Right cardiac atrium (tissue), 5 donors: ENCODE measurements at regions not wholly inside any gene's neighbourhood (a gene's known extent, or its start where the extent isn't known, plus 50 kb on each side); places are given as distances from the start of the nearest gene placed in this dataset.

ENCODE experiments used
- ATAC-seq, 2 donors: fragments of 200-7000 bp; cut with Tn5 transposase; one replicate each; pipeline versions ENCODE4 v1.8.0 to v1.9.1; 2020; ENCODE audit warnings: moderate library complexity in 2 of 2, mild to moderate bottlenecking in 1 of 2
- DNase-seq, 3 donors: peaks; one replicate each; pipeline ENCODE4 v3.0.0-alpha.2; 2020
- H3K27ac ChIP-seq: one replicate; pipeline ENCODE4 v1.5.1; 2013; ENCODE audit warnings: mild to moderate bottlenecking, low read length, control low read depth, moderate library complexity
- H3K27me3 ChIP-seq: one replicate; pipeline ENCODE4 v1.6.1; 2013; ENCODE audit not compliant: control insufficient read depth, insufficient read depth
- H3K4me1 ChIP-seq: one replicate; pipeline ENCODE4 v1.6.1; 2013; ENCODE audit warnings: low read length; ENCODE audit not compliant: control insufficient read depth, insufficient read depth
- H3K4me3 ChIP-seq: one replicate; pipeline ENCODE4 v1.5.1; 2013; ENCODE audit warnings: low read length, control low read depth
- H3K9me3 ChIP-seq: one replicate; pipeline ENCODE4 v1.6.1; 2013; ENCODE audit warnings: low read length; ENCODE audit not compliant: control insufficient read depth
- WGBS: extraction: QIAGEN DNeasy Blood & Tissue Kit; methylation state at CpG from one replicate; pipeline ENCODE4 v1.1.7; 2013; 5-methylcytosine and 5-hydroxymethylcytosine counted together
- intact Hi-C, 4 donors: fragments of 100-400 bp; cut with DNase I; formaldehyde crosslinking; loops; one replicate each; pipeline versions ENCODE4 v1.11.0 to v1.14.0; 2022 to 2023
- donor health status: healthy with polysubstance abuse.
- donor health status: DM: no; HTN: yes; CAD: no.
- donor health status: DM: no; HTN: no; CAD: no.
- donor health status: DM: no; HTN: yes; CAD: no; lungs with severe emphysema.
- donor health status: DM: yes; HTN: yes; CAD: no.

DNA sequence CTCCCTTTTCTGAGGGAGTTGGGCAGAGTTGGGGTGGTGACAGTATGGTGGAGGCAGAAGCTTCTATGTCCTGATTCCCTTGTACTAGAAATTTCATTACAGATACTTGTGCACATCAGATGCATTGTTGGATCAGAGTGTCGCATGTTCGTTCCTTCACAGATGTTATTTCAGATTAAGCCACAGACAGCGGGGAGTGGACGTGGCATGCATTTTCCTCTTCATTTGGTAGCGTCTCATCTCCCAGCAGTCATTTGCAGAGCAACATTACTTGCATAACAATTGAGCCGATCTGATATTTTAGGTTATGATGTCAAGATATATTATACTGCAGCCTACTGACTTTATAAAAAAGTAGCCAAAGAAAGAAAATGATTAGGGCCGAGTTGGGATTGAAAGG, 261.6 kb upstream of the SASH1 start:
- no peak overlapping the region for H3K27ac ChIP-seq
- no peak overlapping the region for H3K4me3 ChIP-seq
- no peaks in the 10 kb centered on the region for H3K4me1 ChIP-seq
- intact Hi-C loops = no loop called here
- WGBS = 90% methylated on average over 7 of the region's 7 CpGs
- ATAC-seq (no peak), DNase-seq (no peak)
- H3K27me3 ChIP-seq = no peaks in the 10 kb centered on the region
- no peaks in the 10 kb centered on the region for H3K9me3 ChIP-seq

DNA sequence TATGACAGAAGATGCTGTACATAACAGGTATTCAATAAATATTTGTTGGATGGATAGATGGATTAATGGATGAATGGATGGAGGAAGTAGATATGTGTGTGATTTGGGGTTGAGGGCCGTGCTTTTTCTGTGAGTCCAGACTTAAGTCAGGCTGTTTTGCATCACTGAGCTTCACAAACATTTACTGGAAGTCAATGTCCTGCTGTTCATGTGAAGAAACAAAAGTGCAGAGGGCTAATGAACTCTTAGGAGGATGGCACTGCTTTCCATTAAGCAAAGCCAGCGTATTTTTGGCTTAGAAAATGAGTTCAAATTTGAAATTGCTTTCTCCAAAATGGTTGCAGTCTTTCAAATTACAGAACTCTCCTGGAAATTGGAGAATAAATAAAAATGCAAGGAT, 260.6 kb upstream of the SASH1 start:
- WGBS = 40% methylated on average over 2 of the region's 2 CpGs
- no peak for DNase-seq
- no peaks in the 10 kb centered on the region for H3K9me3 ChIP-seq
- no peaks in the 10 kb centered on the region for H3K4me1 ChIP-seq
- intact Hi-C loops = no loop called here
- H3K4me3 ChIP-seq = no peak overlapping the region
- no peak for ATAC-seq
- H3K27ac ChIP-seq = no peak overlapping the region
- H3K27me3 ChIP-seq = no peaks in the 10 kb centered on the region

DNA sequence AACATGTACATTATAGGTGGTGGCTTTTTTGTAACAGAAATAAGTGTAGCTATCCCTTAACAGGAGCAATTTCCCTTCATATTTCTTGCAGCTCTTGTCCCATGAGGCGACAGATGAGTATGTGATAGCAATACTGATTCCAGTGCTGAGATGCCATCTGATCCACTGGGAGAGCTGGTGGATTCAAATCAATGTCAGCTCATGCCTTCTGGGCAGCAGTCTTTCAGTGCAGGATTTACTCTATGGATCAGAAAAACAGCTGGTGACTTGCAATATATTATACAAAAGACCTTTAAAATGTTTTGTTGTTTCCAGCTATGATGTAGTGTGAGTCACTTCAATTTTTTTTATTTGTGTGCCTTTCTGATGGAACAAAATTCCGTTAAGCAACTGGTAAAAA, 259.9 kb upstream of the SASH1 start:
- H3K4me3 ChIP-seq = no peak overlapping the region
- 79% methylated on average over 2 of the region's 2 CpGs for WGBS
- DNase-seq (no peak), ATAC-seq (no peak)
- intact Hi-C loops = no loop called here
- no peaks in the 10 kb centered on the region for H3K27me3 ChIP-seq
- no peaks in the 10 kb centered on the region for H3K9me3 ChIP-seq
- H3K4me1 ChIP-seq = no peaks in the 10 kb centered on the region
- no peak overlapping the region for H3K27ac ChIP-seq

DNA sequence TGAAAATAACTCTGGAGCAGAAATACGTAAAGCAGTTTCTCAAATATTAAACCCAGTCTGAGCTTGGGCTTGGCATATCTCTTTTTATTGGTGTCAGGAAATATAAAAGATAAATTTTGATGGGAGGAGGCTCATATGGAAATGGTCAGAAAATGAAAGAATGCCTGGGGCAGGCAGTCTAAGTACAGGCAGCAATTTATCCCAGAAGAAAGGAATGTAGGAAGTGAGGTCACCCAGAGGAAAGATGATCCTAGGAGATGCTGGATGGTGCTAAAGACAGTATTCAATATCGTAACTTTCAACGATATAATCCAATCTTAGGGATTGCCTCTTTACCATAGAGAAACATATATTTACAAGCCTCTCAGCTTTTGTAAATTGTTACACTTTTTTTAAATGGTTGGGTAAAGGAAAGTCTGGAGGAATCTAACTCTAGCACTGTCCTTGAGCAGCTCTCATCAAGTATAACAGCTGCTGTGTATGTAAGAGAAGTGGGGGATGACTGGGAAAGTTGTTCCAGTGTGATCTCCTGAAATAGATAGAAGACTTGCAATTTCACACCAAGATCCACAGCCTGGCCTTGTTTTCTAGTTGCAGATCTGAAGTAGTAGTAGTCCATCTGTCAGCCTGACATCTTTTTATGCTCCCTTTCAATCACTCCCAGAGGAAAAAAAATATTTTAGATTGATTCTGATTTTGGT, 256.9 kb upstream of the SASH1 start:
- Histone ChIP-seq H3K9me3 (peaks cover 2% of the 10 kb centered on the region), H3K4me1 (no peaks in the 10 kb centered on the region), H3K27ac (no peak overlapping the region), H3K4me3 (no peak overlapping the region), H3K27me3 (no peaks in the 10 kb centered on the region)
- ATAC-seq = no peak
- DNase-seq = no peak
- intact Hi-C loops = no loop called here
- whole genome bisulfite sequencing = 60% methylated on average over 3 of the region's 3 CpGs

DNA sequence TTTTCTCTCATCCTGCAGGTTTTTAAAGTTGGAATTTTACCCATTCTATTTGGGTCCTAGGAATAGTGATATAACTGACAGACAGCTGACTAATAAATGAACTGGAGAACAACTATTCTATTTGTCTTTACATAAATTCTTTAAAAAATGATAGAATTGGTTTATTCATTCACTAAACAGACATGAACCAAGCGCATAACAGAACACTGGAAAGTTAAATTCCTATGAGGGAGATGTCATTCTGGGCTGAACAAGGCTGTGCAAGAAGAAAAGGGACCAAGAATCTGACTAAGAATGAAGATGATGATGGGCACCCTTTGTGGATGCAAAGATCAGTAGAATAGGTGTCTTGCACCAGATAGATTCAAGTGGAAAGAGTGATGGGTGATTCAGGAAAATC, 256.3 kb upstream of the SASH1 start:
- WGBS = 87% methylated on average over 1 of the region's 1 CpG
- ATAC-seq (no peak), DNase-seq (no peak)
- H3K4me3 ChIP-seq = no peak overlapping the region
- intact Hi-C loops = no loop called here
- H3K4me1 ChIP-seq = no peaks in the 10 kb centered on the region
- peaks cover 2% of the 10 kb centered on the region for H3K9me3 ChIP-seq
- no peak overlapping the region for H3K27ac ChIP-seq
- no peaks in the 10 kb centered on the region for H3K27me3 ChIP-seq

DNA sequence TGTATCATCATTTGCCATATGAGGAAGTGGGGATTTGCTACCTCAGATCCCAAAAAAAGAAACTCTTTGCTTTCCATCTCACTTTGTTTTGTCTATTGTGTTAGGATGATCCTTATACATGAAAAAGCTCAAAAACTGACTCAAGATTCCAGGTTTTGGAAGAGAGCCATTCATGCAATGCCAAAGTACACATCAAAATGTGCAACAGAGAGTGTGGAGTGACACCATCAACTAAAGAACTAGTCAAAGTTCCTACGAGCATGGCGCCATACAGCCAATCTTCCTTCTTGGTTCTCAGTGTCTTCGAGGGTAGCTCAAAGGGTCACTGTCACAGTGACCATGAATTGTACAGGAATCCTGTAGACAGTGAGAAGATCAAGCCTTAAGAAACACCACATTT, 255.8 kb upstream of the SASH1 start:
- Histone ChIP-seq H3K4me1 (no peaks in the 10 kb centered on the region), H3K4me3 (no peak overlapping the region), H3K9me3 (peaks cover 2% of the 10 kb centered on the region), H3K27me3 (no peaks in the 10 kb centered on the region), H3K27ac (no peak overlapping the region)
- 87% methylated on average over 3 of the region's 3 CpGs for WGBS
- ATAC-seq (no peak), DNase-seq (no peak)
- intact Hi-C loops = no loop called here

DNA sequence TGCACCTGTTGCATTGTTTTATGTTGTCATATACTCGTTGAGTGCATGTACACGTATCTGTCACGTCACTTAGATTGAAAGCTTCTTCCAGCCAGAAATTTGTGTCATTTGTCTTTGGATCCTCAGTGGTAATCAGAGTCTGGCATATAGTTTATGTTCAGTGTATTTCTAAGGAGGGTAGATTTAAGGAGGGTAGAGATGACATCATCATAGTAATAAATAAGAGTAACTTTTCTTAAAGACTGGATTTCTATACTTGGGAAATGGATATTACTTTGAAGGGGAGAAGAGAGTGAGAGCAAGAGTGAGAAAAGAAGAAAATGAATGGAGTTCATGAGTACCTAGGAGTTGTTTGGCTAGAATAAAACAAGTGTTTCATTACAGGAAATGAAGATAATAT, 255.0 kb upstream of the SASH1 start:
- Histone ChIP-seq H3K4me1 (no peaks in the 10 kb centered on the region), H3K4me3 (no peak overlapping the region), H3K27ac (no peak overlapping the region), H3K9me3 (peaks cover 2% of the 10 kb centered on the region), H3K27me3 (no peaks in the 10 kb centered on the region)
- WGBS = 84% methylated on average over 3 of the region's 3 CpGs
- intact Hi-C loops = no loop called here
- no peak for DNase-seq
- ATAC-seq = no peak

DNA sequence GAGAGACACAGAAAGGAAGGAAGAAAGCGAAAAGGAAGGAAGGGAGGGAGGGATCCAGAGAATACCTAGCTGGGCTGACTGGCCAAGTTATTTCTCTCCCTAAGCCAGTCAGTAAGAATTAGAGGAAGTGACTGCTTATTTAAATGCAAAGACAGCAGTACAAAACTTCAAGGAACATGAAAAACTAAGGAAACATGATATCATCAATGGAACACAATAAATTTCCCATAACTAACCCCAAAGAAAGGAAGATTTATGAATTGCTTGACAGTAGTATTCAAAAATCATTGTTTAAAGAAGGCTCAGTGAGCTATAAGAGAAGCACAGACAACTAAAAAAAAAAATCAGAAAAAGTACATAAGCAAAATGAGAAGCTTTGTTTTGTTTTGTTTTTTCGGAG, 252.3 kb upstream of the SASH1 start:
- Histone ChIP-seq H3K4me3 (no peak overlapping the region), H3K4me1 (no peaks in the 10 kb centered on the region), H3K27ac (no peak overlapping the region), H3K9me3 (peaks cover 2% of the 10 kb centered on the region), H3K27me3 (no peaks in the 10 kb centered on the region)
- intact Hi-C loops = no loop called here
- 84% methylated on average over 2 of the region's 2 CpGs for WGBS
- DNase-seq = no peak
- ATAC-seq = no peak

DNA sequence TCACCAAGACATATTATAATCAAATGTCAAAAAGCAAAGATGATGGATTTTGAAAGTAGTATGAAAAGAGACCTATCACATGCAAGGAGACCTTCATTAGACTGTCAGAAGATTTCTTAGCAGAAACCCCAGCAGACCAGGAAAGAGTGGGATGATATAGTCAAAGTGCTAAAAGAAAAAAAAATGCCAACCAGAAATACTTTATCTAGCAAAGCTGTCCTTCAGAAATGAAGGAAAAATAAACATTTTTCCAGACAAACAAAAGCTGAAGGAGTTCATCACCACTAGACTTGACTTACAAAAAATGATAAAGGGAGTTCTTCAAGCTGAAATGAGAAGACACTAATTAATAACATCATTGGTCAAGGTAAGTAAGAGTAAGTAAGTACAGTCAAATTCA, 251.2 kb upstream of the SASH1 start:
- H3K9me3 ChIP-seq = peaks cover 2% of the 10 kb centered on the region
- H3K27ac ChIP-seq = no peak overlapping the region
- no peaks in the 10 kb centered on the region for H3K4me1 ChIP-seq
- ATAC-seq (no peak), DNase-seq (no peak)
- no peak overlapping the region for H3K4me3 ChIP-seq
- intact Hi-C loops = no loop called here
- no peaks in the 10 kb centered on the region for H3K27me3 ChIP-seq

DNA sequence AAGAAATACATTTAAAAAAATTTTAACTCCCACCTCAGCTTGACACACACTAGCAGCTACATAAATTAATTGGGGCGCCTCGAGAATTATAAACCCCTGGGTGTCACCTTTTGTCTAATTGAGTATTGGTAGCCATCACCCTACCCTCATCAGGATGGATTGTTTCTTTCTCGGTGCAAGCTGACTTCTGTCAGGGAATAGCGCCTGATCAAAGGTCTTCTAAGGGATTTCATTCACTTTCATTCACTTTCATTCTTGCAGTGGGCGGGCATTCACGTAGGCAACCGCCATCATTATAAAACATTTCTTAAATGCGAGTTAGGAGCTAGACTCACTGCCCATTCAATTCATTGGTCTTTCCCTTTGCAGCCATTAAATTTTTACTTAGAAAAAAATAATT, 239.2 kb upstream of the SASH1 start:
- H3K27ac ChIP-seq = no peak overlapping the region
- DNase-seq (no peak), ATAC-seq (no peak)
- intact Hi-C loops = no loop called here
- H3K4me1 ChIP-seq = no peaks in the 10 kb centered on the region
- H3K27me3 ChIP-seq = no peaks in the 10 kb centered on the region
- H3K9me3 ChIP-seq = no peaks in the 10 kb centered on the region
- WGBS = 94% methylated on average over 8 of the region's 8 CpGs
- H3K4me3 ChIP-seq = no peak overlapping the region

DNA sequence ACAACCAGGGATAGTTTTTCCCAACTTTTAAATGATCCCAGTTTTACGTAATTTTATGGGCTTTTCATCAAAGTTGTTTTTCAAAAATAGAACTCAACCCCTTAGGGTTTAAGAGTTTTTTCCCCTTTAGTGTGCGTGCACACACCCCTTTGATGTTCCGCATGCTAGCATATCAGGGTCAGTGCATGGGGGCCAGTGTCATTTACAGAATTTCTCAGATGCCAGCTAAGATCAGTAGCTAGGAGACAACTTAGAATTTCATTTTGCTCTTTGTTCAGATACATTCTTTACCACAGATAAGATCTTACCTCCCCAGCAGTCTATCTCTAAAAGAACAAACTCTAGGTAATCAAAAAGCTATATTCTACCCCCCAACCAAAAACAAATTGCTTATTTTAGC, 238.5 kb upstream of the SASH1 start:
- no peak overlapping the region for H3K27ac ChIP-seq
- H3K4me3 ChIP-seq = no peak overlapping the region
- H3K27me3 ChIP-seq = no peaks in the 10 kb centered on the region
- H3K4me1 ChIP-seq = no peaks in the 10 kb centered on the region
- intact Hi-C loops = no loop called here
- DNase-seq = no peak
- no peak for ATAC-seq
- WGBS = 94% methylated on average over 3 of the region's 3 CpGs
- no peaks in the 10 kb centered on the region for H3K9me3 ChIP-seq

DNA sequence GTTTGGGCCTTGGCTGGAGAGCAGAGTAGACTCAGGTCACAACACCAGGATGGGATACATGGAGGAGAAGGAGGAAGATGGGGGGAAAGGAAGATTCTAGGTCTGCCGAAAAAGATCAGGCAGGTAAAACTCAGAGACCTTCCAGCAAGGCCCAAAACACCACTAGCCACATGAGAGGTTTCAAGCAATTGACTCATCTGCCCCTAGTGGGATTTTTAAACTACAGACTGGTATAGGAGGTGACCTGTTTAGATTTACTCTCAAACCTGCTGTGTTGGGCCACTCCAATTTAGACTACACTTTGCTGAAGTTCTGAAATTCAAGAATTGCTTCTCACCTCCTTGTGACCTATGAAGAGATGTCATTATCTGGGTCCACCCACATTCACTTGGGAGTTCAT, 236.9 kb upstream of the SASH1 start:
- Histone ChIP-seq H3K9me3 (no peaks in the 10 kb centered on the region), H3K27ac (no peak overlapping the region), H3K4me3 (no peak overlapping the region), H3K4me1 (no peaks in the 10 kb centered on the region), H3K27me3 (no peaks in the 10 kb centered on the region)
- no peak for ATAC-seq
- DNase-seq = no peak
- intact Hi-C loops = no loop called here
- 95% methylated on average over 1 of the region's 1 CpG for WGBS
